ENCODE measurements at regions not wholly inside any gene's neighbourhood (a gene's known extent, or its start where the extent isn't known, plus 50 kb on each side); places are given as distances from the start of the nearest gene placed in this dataset.

GRCh38 chr20:39100691-39101090 is 138.5 kb downstream of the DHX35 start:
- Mint-ChIP-seq H3K36me3 (peaks cover 9% of the 10 kb centered on the region), H3K4me1 (no peaks in the 10 kb centered on the region), H3K27me3 (ENCODE audit: low read depth) (peaks cover 8% of the 10 kb centered on the region), H3K9me3 (peaks cover 18% of the 10 kb centered on the region), H3K27ac (no peak overlapping the region), H3K4me3 (no peak overlapping the region)
- POLR2A ChIA-PET, result no interaction called here
- DNase-seq (ENCODE audit: low spot score) (no peak), ATAC-seq (no peak)
- CTCF ChIA-PET, result no interaction called here
- TF ChIP-seq ZNF317 (CRISPR knock-in tag; IDR thresholded peaks at IDR 0.05; ENCODE audit: borderline replicate concordance, low read depth), result no peak
- TF ChIP-seq ATF2 (CRISPR knock-in tag; IDR thresholded peaks at IDR 0.05; ENCODE audit: borderline replicate concordance, low read depth), result no peak
- no peak for TF ChIP-seq SMAD4 (CRISPR knock-in tag; IDR thresholded peaks at IDR 0.05)
- no peak for TF ChIP-seq SOX15 (CRISPR knock-in tag; IDR thresholded peaks at IDR 0.05)
- TF ChIP-seq, protein P1, sequence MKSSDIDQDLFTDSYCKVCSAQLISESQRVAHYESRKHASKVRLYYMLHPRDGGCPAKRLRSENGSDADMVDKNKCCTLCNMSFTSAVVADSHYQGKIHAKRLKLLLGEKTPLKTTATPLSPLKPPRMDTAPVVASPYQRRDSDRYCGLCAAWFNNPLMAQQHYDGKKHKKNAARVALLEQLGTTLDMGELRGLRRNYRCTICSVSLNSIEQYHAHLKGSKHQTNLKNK (CRISPR knock-in tag; IDR thresholded peaks at IDR 0.05), result no peak
- TF ChIP-seq SMAD3 (CRISPR knock-in tag; IDR thresholded peaks at IDR 0.05; ENCODE audit: borderline replicate concordance), result no peak
- TF ChIP-seq IRF2 (CRISPR knock-in tag; IDR thresholded peaks at IDR 0.05; ENCODE audit: borderline replicate concordance, low read depth), result no peak
- TF ChIP-seq PREB (CRISPR knock-in tag; IDR thresholded peaks at IDR 0.05; ENCODE audit: borderline replicate concordance), result no peak
- TF ChIP-seq, protein P2, sequence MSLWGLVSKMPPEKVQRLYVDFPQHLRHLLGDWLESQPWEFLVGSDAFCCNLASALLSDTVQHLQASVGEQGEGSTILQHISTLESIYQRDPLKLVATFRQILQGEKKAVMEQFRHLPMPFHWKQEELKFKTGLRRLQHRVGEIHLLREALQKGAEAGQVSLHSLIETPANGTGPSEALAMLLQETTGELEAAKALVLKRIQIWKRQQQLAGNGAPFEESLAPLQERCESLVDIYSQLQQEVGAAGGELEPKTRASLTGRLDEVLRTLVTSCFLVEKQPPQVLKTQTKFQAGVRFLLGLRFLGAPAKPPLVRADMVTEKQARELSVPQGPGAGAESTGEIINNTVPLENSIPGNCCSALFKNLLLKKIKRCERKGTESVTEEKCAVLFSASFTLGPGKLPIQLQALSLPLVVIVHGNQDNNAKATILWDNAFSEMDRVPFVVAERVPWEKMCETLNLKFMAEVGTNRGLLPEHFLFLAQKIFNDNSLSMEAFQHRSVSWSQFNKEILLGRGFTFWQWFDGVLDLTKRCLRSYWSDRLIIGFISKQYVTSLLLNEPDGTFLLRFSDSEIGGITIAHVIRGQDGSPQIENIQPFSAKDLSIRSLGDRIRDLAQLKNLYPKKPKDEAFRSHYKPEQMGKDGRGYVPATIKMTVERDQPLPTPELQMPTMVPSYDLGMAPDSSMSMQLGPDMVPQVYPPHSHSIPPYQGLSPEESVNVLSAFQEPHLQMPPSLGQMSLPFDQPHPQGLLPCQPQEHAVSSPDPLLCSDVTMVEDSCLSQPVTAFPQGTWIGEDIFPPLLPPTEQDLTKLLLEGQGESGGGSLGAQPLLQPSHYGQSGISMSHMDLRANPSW (CRISPR knock-in tag; conservative IDR thresholded peaks at IDR 0.05; ENCODE audit: low read depth), result no peak
- TF ChIP-seq CTCF (IDR thresholded peaks at IDR 0.05), result no peak
- TF ChIP-seq, protein P3, sequence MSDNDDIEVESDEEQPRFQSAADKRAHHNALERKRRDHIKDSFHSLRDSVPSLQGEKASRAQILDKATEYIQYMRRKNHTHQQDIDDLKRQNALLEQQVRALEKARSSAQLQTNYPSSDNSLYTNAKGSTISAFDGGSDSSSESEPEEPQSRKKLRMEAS (CRISPR knock-in tag; IDR thresholded peaks at IDR 0.05), result no peak

DNA sequence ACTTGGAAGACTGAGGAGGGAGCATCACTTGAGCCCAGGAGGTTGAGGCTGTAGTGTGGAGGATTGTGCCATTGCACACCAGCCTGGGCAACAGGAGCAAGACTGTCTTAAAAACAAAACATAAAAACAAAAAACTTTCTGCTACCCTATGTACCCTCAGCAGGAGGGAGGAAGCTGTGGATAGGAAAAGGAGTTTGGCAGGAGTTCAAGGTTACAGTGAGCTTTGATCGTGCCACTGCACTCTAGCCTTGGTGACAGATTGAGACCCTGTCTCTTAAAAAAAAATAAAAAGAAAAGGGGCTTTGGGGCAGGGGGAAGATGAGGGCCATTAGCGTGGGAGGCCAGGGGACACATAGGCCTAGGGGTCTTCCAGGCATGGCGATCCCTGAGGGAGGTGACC is 135.7 kb downstream of the DHX35 start:
- Mint-ChIP-seq H3K4me1 (no peaks in the 10 kb centered on the region), H3K4me3 (no peak overlapping the region), H3K36me3 (no peaks in the 10 kb centered on the region), H3K27me3 (ENCODE audit: low read depth) (peaks cover 6% of the 10 kb centered on the region), H3K27ac (no peak overlapping the region), H3K9me3 (no peaks in the 10 kb centered on the region)
- ChIA-PET CTCF (interaction anchor here (1.6 kb wide), 1 partner anchor 106 kb away, joined by 3 read pairs; no protein-coding TSS in a partner anchor), POLR2A (no interaction called here)
- TF ChIP-seq JUN (CRISPR knock-in tag; IDR thresholded peaks at IDR 0.05), result no peak
- TF ChIP-seq EMX1 (CRISPR knock-in tag; IDR thresholded peaks at IDR 0.05), result no peak
- TF ChIP-seq, protein P4, sequence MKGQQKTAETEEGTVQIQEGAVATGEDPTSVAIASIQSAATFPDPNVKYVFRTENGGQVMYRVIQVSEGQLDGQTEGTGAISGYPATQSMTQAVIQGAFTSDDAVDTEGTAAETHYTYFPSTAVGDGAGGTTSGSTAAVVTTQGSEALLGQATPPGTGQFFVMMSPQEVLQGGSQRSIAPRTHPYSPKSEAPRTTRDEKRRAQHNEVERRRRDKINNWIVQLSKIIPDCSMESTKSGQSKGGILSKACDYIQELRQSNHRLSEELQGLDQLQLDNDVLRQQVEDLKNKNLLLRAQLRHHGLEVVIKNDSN (CRISPR knock-in tag; IDR thresholded peaks at IDR 0.05), result no peak
- no peak for TF ChIP-seq SOX15 (CRISPR knock-in tag; IDR thresholded peaks at IDR 0.05)
- no peak for TF ChIP-seq IRF2 (CRISPR knock-in tag; IDR thresholded peaks at IDR 0.05; ENCODE audit: borderline replicate concordance, low read depth)
- TF ChIP-seq, protein P5, sequence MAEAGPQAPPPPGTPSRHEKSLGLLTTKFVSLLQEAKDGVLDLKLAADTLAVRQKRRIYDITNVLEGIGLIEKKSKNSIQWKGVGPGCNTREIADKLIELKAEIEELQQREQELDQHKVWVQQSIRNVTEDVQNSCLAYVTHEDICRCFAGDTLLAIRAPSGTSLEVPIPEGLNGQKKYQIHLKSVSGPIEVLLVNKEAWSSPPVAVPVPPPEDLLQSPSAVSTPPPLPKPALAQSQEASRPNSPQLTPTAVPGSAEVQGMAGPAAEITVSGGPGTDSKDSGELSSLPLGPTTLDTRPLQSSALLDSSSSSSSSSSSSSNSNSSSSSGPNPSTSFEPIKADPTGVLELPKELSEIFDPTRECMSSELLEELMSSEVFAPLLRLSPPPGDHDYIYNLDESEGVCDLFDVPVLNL (CRISPR knock-in tag; IDR thresholded peaks at IDR 0.05; ENCODE audit: borderline replicate concordance, low read depth), result no peak
- TF ChIP-seq, protein P6, sequence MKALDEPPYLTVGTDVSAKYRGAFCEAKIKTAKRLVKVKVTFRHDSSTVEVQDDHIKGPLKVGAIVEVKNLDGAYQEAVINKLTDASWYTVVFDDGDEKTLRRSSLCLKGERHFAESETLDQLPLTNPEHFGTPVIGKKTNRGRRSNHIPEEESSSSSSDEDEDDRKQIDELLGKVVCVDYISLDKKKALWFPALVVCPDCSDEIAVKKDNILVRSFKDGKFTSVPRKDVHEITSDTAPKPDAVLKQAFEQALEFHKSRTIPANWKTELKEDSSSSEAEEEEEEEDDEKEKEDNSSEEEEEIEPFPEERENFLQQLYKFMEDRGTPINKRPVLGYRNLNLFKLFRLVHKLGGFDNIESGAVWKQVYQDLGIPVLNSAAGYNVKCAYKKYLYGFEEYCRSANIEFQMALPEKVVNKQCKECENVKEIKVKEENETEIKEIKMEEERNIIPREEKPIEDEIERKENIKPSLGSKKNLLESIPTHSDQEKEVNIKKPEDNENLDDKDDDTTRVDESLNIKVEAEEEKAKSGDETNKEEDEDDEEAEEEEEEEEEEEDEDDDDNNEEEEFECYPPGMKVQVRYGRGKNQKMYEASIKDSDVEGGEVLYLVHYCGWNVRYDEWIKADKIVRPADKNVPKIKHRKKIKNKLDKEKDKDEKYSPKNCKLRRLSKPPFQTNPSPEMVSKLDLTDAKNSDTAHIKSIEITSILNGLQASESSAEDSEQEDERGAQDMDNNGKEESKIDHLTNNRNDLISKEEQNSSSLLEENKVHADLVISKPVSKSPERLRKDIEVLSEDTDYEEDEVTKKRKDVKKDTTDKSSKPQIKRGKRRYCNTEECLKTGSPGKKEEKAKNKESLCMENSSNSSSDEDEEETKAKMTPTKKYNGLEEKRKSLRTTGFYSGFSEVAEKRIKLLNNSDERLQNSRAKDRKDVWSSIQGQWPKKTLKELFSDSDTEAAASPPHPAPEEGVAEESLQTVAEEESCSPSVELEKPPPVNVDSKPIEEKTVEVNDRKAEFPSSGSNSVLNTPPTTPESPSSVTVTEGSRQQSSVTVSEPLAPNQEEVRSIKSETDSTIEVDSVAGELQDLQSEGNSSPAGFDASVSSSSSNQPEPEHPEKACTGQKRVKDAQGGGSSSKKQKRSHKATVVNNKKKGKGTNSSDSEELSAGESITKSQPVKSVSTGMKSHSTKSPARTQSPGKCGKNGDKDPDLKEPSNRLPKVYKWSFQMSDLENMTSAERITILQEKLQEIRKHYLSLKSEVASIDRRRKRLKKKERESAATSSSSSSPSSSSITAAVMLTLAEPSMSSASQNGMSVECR (CRISPR knock-in tag; IDR thresholded peaks at IDR 0.05; ENCODE audit: borderline replicate concordance), result no peak
- ATAC-seq, result no peak
- DNase-seq (ENCODE audit: low spot score), result no peak

Measured in WTC11 (cell line).